Neuronal stem cell (in vitro differentiated cells): ENCODE measurements at regions not wholly inside any gene's neighbourhood (a gene's known extent, or its start where the extent isn't known, plus 50 kb on each side); places are given as distances from the start of the nearest gene placed in this dataset.
A peak's percentile ranks its signal among the peaks of the same experiment; 100 is the strongest.

Experiments used
- DNase-seq: peaks from one replicate; pipeline ENCODE4 v3.0.0-alpha.2; 2013; ENCODE audit warnings: low spot score
- H2AFZ ChIP-seq: one replicate; pipeline ENCODE4 v1.6.1; 2013; ENCODE audit warnings: mild to moderate bottlenecking, low read length, inconsistent platforms
- H2AK5ac ChIP-seq: 2 replicates; pipeline ENCODE4 v1.6.1; 2013; ENCODE audit warnings: low read depth, mild to moderate bottlenecking, inconsistent platforms, low read length, moderate library complexity, mixed read lengths
- H2BK120ac ChIP-seq: 2 replicates; pipeline ENCODE4 v1.6.1; 2013; ENCODE audit warnings: low read depth, mild to moderate bottlenecking, inconsistent platforms, low read length, moderate library complexity, mixed read lengths
- H2BK12ac ChIP-seq: one replicate; pipeline ENCODE4 v1.6.1; 2013; ENCODE audit warnings: low read length, inconsistent platforms
- H2BK15ac ChIP-seq: 2 replicates; pipeline ENCODE4 v1.6.1; 2013; ENCODE audit warnings: mild to moderate bottlenecking, low read length, inconsistent platforms, mixed read lengths
- H2BK5ac ChIP-seq: one replicate; pipeline ENCODE4 v1.6.1; 2013; ENCODE audit warnings: inconsistent platforms, mild to moderate bottlenecking, low read length, moderate library complexity
- H3K14ac ChIP-seq: one replicate; pipeline ENCODE4 v1.6.1; 2013; ENCODE audit warnings: low read length, inconsistent platforms
- H3K18ac ChIP-seq: 2 replicates; pipeline ENCODE4 v1.6.1; 2013; ENCODE audit warnings: low read length, inconsistent platforms
- H3K23ac ChIP-seq: 2 replicates; pipeline ENCODE4 v1.6.1; 2013; ENCODE audit warnings: low read depth, mild to moderate bottlenecking, mixed read lengths, low read length, inconsistent platforms; ENCODE audit not compliant: poor library complexity
- H3K27ac ChIP-seq: replicated peaks from 3 replicates; pipeline ENCODE4 v1.5.1; 2013; ENCODE audit warnings: low read length, inconsistent platforms
- H3K27me3 ChIP-seq, 3 experiments: 2 replicates each; pipeline ENCODE4 v1.6.1; 2013; ENCODE audit warnings: low read length in 3 of 3, mild to moderate bottlenecking in 2 of 3, inconsistent platforms in 1 of 3, low read depth in 1 of 3, mixed read lengths in 1 of 3, moderate library complexity in 1 of 3; ENCODE audit not compliant: control insufficient read depth in 3 of 3, insufficient read depth in 3 of 3
- H3K36me3 ChIP-seq, 2 donors: replicated peaks in 1 of 2; 2 replicates each; pipeline ENCODE4 v1.6.1; 2013; ENCODE audit warnings: low read length in 2 of 2; ENCODE audit not compliant: control insufficient read depth in 2 of 2, insufficient read depth in 2 of 2
- H3K4ac ChIP-seq: 2 replicates; pipeline ENCODE4 v1.6.1; 2013; ENCODE audit warnings: inconsistent platforms, mild to moderate bottlenecking, low read length, moderate library complexity
- H3K4me1 ChIP-seq, 2 donors: 1 replicate in 1 of 2; 2 replicates in 1 of 2; pipeline ENCODE4 v1.6.1; 2013; ENCODE audit warnings: low read length in 2 of 2, low read depth in 1 of 2; ENCODE audit not compliant: control insufficient read depth in 2 of 2, insufficient read depth in 1 of 2
- H3K4me2 ChIP-seq: one replicate; pipeline ENCODE4 v1.6.1; 2013; ENCODE audit warnings: mild to moderate bottlenecking, low read length, inconsistent platforms; ENCODE audit not compliant: insufficient read depth, poor library complexity, severe bottlenecking
- H3K4me3 ChIP-seq, 2 donors: 2 replicates each; pipeline ENCODE4 v1.5.1; 2013; ENCODE audit warnings: low read length in 2 of 2, mild to moderate bottlenecking in 2 of 2, inconsistent platforms in 1 of 2, moderate library complexity in 1 of 2
- H3K79me1 ChIP-seq: one replicate; pipeline ENCODE4 v1.6.1; 2013; ENCODE audit warnings: low read depth, mild to moderate bottlenecking, inconsistent platforms, low read length, moderate library complexity
- H3K9ac ChIP-seq: one replicate; pipeline ENCODE4 v1.6.1; 2013; ENCODE audit warnings: mild to moderate bottlenecking, low read depth, low read length, inconsistent platforms; ENCODE audit not compliant: poor library complexity
- H3K9me3 ChIP-seq, 2 donors: replicated peaks in 1 of 2; 2 replicates each; pipeline versions ENCODE3 to v1.6.1; 2013; ENCODE audit warnings: low read length in 2 of 2, mild to moderate bottlenecking in 2 of 2, inconsistent platforms in 1 of 2, low read depth in 1 of 2, mixed read lengths in 1 of 2, moderate library complexity in 1 of 2; ENCODE audit not compliant: control insufficient read depth in 2 of 2, insufficient read depth in 1 of 2
- H4K8ac ChIP-seq: one replicate; pipeline ENCODE4 v1.6.1; 2013; ENCODE audit warnings: low read depth, mild to moderate bottlenecking, inconsistent platforms, low read length, moderate library complexity
- H4K91ac ChIP-seq: one replicate; pipeline ENCODE4 v1.6.1; 2013; ENCODE audit warnings: low read length, low read depth, mild to moderate bottlenecking, inconsistent platforms; ENCODE audit not compliant: poor library complexity
- WGBS, 2 donors: extraction: QIAGEN DNeasy Blood & Tissue Kit; methylation state at CpG; one replicate each; pipeline ENCODE4 v1.1.7; 2013; ENCODE audit warnings: missing lambda C conversion rate in 2 of 2, mixed read lengths in 1 of 2; ENCODE audit not compliant: insufficient read length in 2 of 2, insufficient replicate concordance in 1 of 2; ENCODE audit errors: extremely low coverage in 2 of 2; 5-methylcytosine and 5-hydroxymethylcytosine counted together

GRCh38 chr3:176690083-176690869, 507.0 kb downstream of the TBL1XR1 start:
- no peak for DNase-seq

GRCh38 chr3:176687754-176688153, 509.5 kb downstream of the TBL1XR1 start:
- DNase-seq: no peak
- H2BK5ac ChIP-seq: no peak overlapping the region
- H3K18ac ChIP-seq: no peak overlapping the region
- H2AFZ ChIP-seq: no peak overlapping the region
- no peaks in the 10 kb centered on the region for H3K79me1 ChIP-seq
- no peak overlapping the region for H3K23ac ChIP-seq
- no peak overlapping the region for H2BK15ac ChIP-seq
- no CpG with 5 or more reads among the region's 2 CpGs for WGBS, 2 donors
- no peak overlapping the region for H3K4me3 ChIP-seq
- no peak overlapping the region for H3K27ac ChIP-seq
- no peak overlapping the region for H4K8ac ChIP-seq
- H3K9me3 ChIP-seq: peaks cover 0 to 2% of the 10 kb centered on the region in 2 donors
- H2BK120ac ChIP-seq: no peak overlapping the region
- no peaks in the 10 kb centered on the region for H3K27me3 ChIP-seq
- no peak overlapping the region for H3K14ac ChIP-seq
- no peak overlapping the region for H4K91ac ChIP-seq
- H3K4ac ChIP-seq: no peak overlapping the region
- H2AK5ac ChIP-seq: no peak overlapping the region
- no peak overlapping the region for H2BK12ac ChIP-seq
- no peaks in the 10 kb centered on the region for H3K4me1 ChIP-seq
- no peaks in the 10 kb centered on the region for H3K36me3 ChIP-seq
- no peak overlapping the region for H3K4me2 ChIP-seq
- H3K9ac ChIP-seq: no peak overlapping the region

More at GRCh38 chr3:176690083-176690869, 507.0 kb downstream of the TBL1XR1 start:
- Histone ChIP-seq H3K4ac (no peak overlapping the region), H3K14ac (no peak overlapping the region), H3K9me3 (peaks cover 0 to 2% of the 10 kb centered on the region in 2 donors), H3K27ac (no peak overlapping the region), H3K23ac (no peak overlapping the region), H3K9ac (no peak overlapping the region), H2BK12ac (no peak overlapping the region), H3K79me1 (no peaks in the 10 kb centered on the region), H2AK5ac (no peak overlapping the region), H3K4me2 (no peak overlapping the region), H4K91ac (no peak overlapping the region), H4K8ac (no peak overlapping the region), H2BK120ac (no peak overlapping the region), H3K18ac (no peak overlapping the region), H3K4me1 (no peaks in the 10 kb centered on the region), H3K27me3 (no peaks in the 10 kb centered on the region), H3K36me3 (no peaks in the 10 kb centered on the region), H2BK5ac (no peak overlapping the region), H2AFZ (no peak overlapping the region), H2BK15ac (no peak overlapping the region), H3K4me3 (no peak overlapping the region)
- WGBS, 2 donors: no CpG with 5 or more reads among the region's 7 CpGs

DNA sequence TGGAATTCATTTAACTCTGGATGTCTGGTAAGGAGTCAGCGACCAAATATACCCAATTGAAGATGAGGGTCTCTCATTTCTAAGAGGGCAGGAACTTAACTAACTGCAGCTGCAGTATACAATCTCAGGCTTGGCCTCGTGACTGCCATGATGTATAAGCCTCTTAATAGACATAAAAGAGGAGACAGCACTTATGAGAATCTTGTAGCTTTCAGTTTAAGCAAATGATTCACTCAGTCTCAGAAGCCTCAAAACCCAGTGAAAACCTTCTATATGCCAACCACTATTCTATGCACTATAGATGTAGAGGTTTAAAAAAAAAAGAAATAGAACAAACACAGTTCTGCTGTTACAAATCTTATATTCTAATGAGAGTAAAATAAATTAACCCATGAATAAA, 513.9 kb downstream of the TBL1XR1 start:
- no peak overlapping the region for H2BK12ac ChIP-seq
- no peaks in the 10 kb centered on the region for H3K36me3 ChIP-seq
- no peak for DNase-seq
- H3K9me3 ChIP-seq: peaks cover 0 to 2% of the 10 kb centered on the region in 2 donors
- no peak overlapping the region for H3K4ac ChIP-seq
- H4K8ac ChIP-seq: no peak overlapping the region
- WGBS, 2 donors: no CpG with 5 or more reads among the region's 2 CpGs
- no peak overlapping the region for H3K4me2 ChIP-seq
- H3K14ac ChIP-seq: no peak overlapping the region
- H4K91ac ChIP-seq: no peak overlapping the region
- no peaks in the 10 kb centered on the region for H3K27me3 ChIP-seq
- no peak overlapping the region for H3K27ac ChIP-seq
- no peak overlapping the region for H3K23ac ChIP-seq
- no peak overlapping the region for H2BK5ac ChIP-seq
- H2BK120ac ChIP-seq: no peak overlapping the region
- H3K9ac ChIP-seq: no peak overlapping the region
- no peak overlapping the region for H3K18ac ChIP-seq
- no peak overlapping the region for H2BK15ac ChIP-seq
- no peaks in the 10 kb centered on the region for H3K4me1 ChIP-seq
- no peaks in the 10 kb centered on the region for H3K79me1 ChIP-seq
- H2AFZ ChIP-seq: no peak overlapping the region
- H3K4me3 ChIP-seq: no peak overlapping the region
- H2AK5ac ChIP-seq: no peak overlapping the region

GRCh38 chr3:176663837-176664831, 533.1 kb downstream of the TBL1XR1 start:
- no peak overlapping the region for H3K23ac ChIP-seq
- H3K4me3 ChIP-seq: no peak overlapping the region
- H3K36me3 ChIP-seq: no peaks in the 10 kb centered on the region
- H2BK120ac ChIP-seq: no peak overlapping the region
- no peak overlapping the region for H2AK5ac ChIP-seq
- no peak overlapping the region for H3K27ac ChIP-seq
- H3K4me2 ChIP-seq: no peak overlapping the region
- H3K18ac ChIP-seq: no peak overlapping the region
- peak overlapping the region; percentile 64 for H2AFZ ChIP-seq
- H2BK12ac ChIP-seq: no peak overlapping the region
- H3K9ac ChIP-seq: no peak overlapping the region
- H2BK5ac ChIP-seq: no peak overlapping the region
- no CpG with 5 or more reads among the region's 8 CpGs for WGBS, 2 donors
- H3K27me3 ChIP-seq: no peaks in the 10 kb centered on the region
- H4K8ac ChIP-seq: no peak overlapping the region
- no peak overlapping the region for H2BK15ac ChIP-seq
- H3K4ac ChIP-seq: no peak overlapping the region
- H3K14ac ChIP-seq: no peak overlapping the region
- peaks cover 0 to 5% of the 10 kb centered on the region in 2 donors for H3K9me3 ChIP-seq
- no peaks in the 10 kb centered on the region for H3K79me1 ChIP-seq
- no peak overlapping the region for H4K91ac ChIP-seq
- peaks cover 2 to 5% of the 10 kb centered on the region in 2 donors for H3K4me1 ChIP-seq
- peak; percentile 20 for DNase-seq
